Lower leg skin (tissue), 4 donors: ENCODE measurements at regions not wholly inside any gene's neighbourhood (a gene's known extent, or its start where the extent isn't known, plus 50 kb on each side); places are given as distances from the start of the nearest gene placed in this dataset.

Source experiments
- DNase-seq, 2 donors: peaks; one replicate each; pipeline ENCODE4 v3.0.0-alpha.2; 2019; ENCODE audit warnings: low spot score in 2 of 2
- H3K4me3 ChIP-seq: fragments of 200-600 bp; sonication (generic); 2 replicates; pipeline ENCODE4 v1.5.1; 2017; ENCODE audit warnings: mild to moderate bottlenecking, low read depth; ENCODE audit not compliant: poor library complexity, severe bottlenecking
- CTCF ChIP-seq, 3 donors: fragments of 450-650 bp; IDR thresholded peaks; one replicate each; pipeline ENCODE4 v1.5.1; 2016; ENCODE audit warnings: antibody characterized with exemption in 3 of 3, mild to moderate bottlenecking in 3 of 3, moderate library complexity in 2 of 3
- POLR2A ChIP-seq, 2 donors: fragments of 450-650 bp; IDR thresholded peaks; one replicate each; pipeline ENCODE4 v1.6.1; 2016 to 2017; ENCODE audit warnings: antibody characterized with exemption in 2 of 2, mild to moderate bottlenecking in 1 of 2, moderate library complexity in 1 of 2
- WGBS, 2 donors: methylation state at CpG; one replicate each; pipeline ENCODE4 v1.1.5; 2018; 5-methylcytosine and 5-hydroxymethylcytosine counted together
- intact Hi-C: fragments of 100-400 bp; cut with DNase I; formaldehyde crosslinking; loops from one replicate; pipeline ENCODE4 v1.15.0; 2023; ENCODE audit warnings: low total_unique reads

GRCh38 chr10:6722616-6723004 is 142.5 kb upstream of the PRKCQ start:
- WGBS, 2 donors: 72 to 88% methylated on average over 1 of the region's 1 CpG
- no peak for DNase-seq
- no peak overlapping the region for H3K4me3 ChIP-seq
- intact Hi-C loops: no loop called here
- TF ChIP-seq POLR2A (IDR thresholded peaks at IDR 0.05) (no peak), CTCF (IDR thresholded peaks at IDR 0.05) (no peak)

- peak in 1 of 2 donors; percentile 33 for DNase-seq
These were observed 142.0 kb upstream of the PRKCQ start for GRCh38 chr10:6721964-6722615.

GRCh38 chr10:6721480-6721879 is 141.4 kb upstream of the PRKCQ start:
- DNase-seq: peak in 1 of 2 donors; percentile 46
- TF ChIP-seq POLR2A (IDR thresholded peaks at IDR 0.05): no peak
- TF ChIP-seq CTCF (IDR thresholded peaks at IDR 0.05): no peak
- WGBS, 2 donors: 10 to 13% methylated on average over 7 of the region's 7 CpGs

More at GRCh38 chr10:6721964-6722615, 142.0 kb upstream of the PRKCQ start:
- intact Hi-C loops: no loop called here
- no peak overlapping the region for H3K4me3 ChIP-seq
- 10 to 18% methylated on average over 11 of the region's 11 CpGs for WGBS, 2 donors
- TF ChIP-seq POLR2A (IDR thresholded peaks at IDR 0.05): no peak
- no peak for TF ChIP-seq CTCF (IDR thresholded peaks at IDR 0.05)

GRCh38 chr10:6719561-6719960 is 139.5 kb upstream of the PRKCQ start:
- no peak for DNase-seq
- 87 to 95% methylated on average over 2 of the region's 2 CpGs for WGBS, 2 donors
- no peak overlapping the region for H3K4me3 ChIP-seq
- no peak for TF ChIP-seq POLR2A (IDR thresholded peaks at IDR 0.05)
- no peak for TF ChIP-seq CTCF (IDR thresholded peaks at IDR 0.05)
- intact Hi-C loops: no loop called here

More at GRCh38 chr10:6721480-6721879, 141.4 kb upstream of the PRKCQ start:
- intact Hi-C loops: no loop called here
- H3K4me3 ChIP-seq: no peak overlapping the region

- intact Hi-C loops: no loop called here
- no peak overlapping the region for H3K4me3 ChIP-seq
- TF ChIP-seq CTCF (IDR thresholded peaks at IDR 0.05) (no peak), POLR2A (IDR thresholded peaks at IDR 0.05) (no peak)
- no peak for DNase-seq
These were observed 138.5 kb upstream of the PRKCQ start for GRCh38 chr10:6718550-6718949.

GRCh38 chr10:6716516-6716915 is 136.4 kb upstream of the PRKCQ start:
- 49 to 54% methylated on average over 1 of the region's 1 CpG for WGBS, 2 donors

More at GRCh38 chr10:6716516-6716915, 136.4 kb upstream of the PRKCQ start:
- TF ChIP-seq POLR2A (IDR thresholded peaks at IDR 0.05) (no peak), CTCF (IDR thresholded peaks at IDR 0.05) (no peak)
- no peak for DNase-seq
- no peak overlapping the region for H3K4me3 ChIP-seq
- intact Hi-C loops: no loop called here
